NCI-H2227 treated with DMSO at 0.1 percent for 48 hours (cell line): ENCODE measurements at regions not wholly inside any gene's neighbourhood (a gene's known extent, or its start where the extent isn't known, plus 50 kb on each side); places are given as distances from the start of the nearest gene placed in this dataset.
A peak's percentile ranks its signal among the peaks of the same experiment; 100 is the strongest.
"Not testable (repeated sequence)": the region's sequence is repeated elsewhere in the genome, so short reads cannot be mapped to it uniquely, and the experiment has no call there.

ENCODE experiments used
- DNase-seq: peaks from one replicate; lab custom pipeline; 2025; lab: John Stamatoyannopoulos, UW

- no peak for DNase-seq
Observed at GRCh38 chr2:113838744-113839444, 51.0 kb upstream of the ACTR3 start.

- DNase-seq, result no peak
Observed at GRCh38 chr2:113838277-113838676, 51.6 kb upstream of the ACTR3 start.

DNA sequence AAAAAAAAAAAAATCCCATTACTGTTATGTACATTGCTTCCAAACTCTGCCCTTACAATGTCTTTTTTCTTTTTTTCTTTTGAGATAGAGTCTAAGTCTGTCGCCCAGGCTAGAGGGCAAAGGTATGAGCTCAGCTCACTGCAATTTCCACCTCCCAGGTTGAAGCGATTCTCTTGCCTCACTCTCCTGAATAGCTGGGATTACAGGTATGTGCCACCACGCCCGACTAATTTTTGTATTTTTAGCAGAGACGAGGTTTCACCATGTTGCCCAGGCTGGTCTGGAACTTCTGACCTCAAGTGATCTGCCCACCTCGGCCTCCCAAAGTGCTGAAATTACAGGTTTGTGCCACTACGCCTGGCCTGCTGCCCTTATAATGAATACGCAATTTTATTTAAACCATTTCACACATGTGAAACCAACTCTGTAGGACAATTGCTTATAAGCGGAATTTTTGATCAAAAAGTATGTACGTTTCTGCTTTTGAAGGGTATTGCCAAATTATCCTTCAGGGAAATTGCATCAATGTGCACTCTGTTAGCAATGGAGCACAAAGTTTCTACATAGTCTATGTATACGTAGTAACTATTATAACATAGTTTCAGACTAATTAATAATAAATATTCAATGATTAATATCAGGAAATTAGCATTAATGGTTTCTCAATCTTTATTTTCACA, 55.7 kb upstream of the ACTR3 start:
- DNase-seq, result no peak

- no peak for DNase-seq
Observed at GRCh38 chr2:113832795-113833290, 57.0 kb upstream of the ACTR3 start.

DNA sequence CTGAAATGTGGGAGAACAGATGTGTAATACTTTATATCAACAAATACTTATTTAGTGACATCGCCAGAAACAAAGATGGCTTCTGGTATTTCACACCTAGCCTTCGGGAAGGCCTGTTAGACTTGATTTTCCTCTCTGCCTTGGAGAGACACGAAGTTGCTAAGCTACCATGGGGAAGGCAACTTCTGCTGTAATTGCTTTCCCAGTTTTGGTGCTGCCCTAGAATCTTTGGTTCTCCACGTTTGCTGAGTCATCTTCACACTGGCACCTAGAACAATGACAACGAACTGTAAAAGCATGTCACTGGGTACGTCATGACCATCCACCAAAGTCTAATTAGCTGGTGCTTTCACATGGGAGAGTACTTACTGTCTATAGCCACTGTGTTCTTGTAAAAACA, 58.7 kb upstream of the ACTR3 start:
- no peak for DNase-seq

DNA sequence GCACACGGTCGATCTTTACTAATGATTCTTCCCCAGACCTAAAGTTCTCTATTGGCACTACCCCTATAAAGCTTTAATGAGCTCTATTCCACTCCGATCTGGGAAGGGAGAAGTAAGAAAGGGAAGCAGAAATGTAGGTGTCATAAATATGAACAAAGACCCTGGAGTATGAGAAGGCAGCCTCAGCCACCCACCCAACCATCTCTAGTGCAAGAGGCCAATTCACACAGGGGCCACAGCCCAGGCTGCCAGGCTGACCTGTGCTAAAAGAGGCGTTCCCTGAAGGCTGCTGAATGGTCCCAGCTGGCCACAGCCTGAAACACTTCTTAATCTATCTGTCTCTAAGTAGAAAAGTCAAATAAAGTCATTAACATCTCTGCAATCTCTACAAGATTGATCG, 60.1 kb upstream of the ACTR3 start:
- DNase-seq, result no peak

- DNase-seq, result no peak
Observed at GRCh38 chr2:113829270-113829669, 60.6 kb upstream of the ACTR3 start.

DNA sequence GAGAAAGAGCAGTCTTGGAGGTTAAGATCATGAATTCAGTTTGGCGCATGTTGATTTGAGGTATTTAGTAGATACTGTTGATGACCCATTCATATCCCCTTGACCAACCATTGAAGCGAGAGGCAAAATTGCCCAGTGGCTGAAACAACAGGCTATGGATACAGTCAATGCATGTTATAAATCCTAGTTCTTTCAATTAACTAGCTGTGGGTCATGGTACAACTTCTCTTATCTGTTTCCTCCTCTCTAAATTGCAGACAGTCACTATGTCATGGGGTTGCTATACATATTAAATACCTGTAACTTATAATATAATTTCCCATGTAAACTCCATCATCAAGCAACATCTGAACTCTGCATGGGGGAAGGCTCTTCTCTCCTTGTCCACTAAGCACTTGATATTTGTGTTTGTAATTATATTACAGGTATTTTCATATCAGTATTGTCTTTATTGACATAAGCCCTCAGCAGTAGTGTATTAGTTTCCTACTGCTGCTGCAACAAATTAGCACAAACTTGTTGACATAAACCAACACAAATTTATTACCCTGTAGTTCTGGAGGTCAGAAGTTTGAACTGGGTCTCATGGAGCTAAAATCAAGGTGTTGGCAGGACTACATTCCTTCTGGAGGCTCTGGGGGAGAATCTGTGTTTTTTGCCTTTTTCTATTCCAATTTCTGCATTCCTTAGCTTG, 61.7 kb upstream of the ACTR3 start:
- DNase-seq, result no peak

- DNase-seq, result no peak
Observed at GRCh38 chr2:113827426-113827825, 62.5 kb upstream of the ACTR3 start.

- DNase-seq, result no peak
Observed at GRCh38 chr2:113826346-113827285, 63.3 kb upstream of the ACTR3 start.

DNA sequence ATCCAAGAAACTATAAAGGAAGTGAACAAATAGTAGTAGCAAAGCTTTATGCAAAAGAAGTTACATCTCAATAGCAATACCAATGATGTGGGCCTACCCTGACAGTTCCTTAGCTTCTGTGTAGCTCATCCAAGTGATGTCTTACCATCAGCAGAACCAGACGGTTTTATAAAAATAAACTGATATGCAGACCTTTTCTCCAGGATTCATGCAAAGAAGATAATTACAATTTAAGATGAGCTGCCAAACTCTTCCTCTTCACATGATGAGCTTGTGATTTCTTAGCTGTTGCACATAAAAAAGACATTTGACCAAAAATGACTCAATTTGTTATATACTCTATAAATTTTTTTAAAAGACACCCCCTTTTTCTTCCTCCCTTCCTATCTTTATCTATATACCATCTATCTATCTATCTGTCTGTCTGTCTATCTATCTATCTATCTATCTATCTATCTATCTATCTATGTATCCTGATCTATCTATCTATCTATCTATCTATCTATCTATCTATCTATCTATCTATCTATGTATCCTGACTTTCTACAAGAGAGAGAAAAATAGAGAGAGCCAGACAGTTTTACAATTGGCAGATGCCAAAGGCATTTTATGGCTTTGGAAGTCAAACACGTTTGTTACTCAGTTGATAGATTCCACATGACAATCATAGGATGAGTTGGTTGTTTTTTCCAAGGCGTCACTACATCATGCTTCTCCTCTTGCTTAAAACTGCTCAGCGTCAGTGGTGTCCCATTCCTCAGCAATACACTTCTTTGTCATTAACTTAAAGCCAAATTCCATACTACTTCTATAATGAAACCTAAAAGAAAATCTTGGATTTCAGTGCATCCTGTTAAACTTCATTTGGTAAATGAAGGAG, 65.9 kb upstream of the ACTR3 start:
- DNase-seq, result no peak

DNA sequence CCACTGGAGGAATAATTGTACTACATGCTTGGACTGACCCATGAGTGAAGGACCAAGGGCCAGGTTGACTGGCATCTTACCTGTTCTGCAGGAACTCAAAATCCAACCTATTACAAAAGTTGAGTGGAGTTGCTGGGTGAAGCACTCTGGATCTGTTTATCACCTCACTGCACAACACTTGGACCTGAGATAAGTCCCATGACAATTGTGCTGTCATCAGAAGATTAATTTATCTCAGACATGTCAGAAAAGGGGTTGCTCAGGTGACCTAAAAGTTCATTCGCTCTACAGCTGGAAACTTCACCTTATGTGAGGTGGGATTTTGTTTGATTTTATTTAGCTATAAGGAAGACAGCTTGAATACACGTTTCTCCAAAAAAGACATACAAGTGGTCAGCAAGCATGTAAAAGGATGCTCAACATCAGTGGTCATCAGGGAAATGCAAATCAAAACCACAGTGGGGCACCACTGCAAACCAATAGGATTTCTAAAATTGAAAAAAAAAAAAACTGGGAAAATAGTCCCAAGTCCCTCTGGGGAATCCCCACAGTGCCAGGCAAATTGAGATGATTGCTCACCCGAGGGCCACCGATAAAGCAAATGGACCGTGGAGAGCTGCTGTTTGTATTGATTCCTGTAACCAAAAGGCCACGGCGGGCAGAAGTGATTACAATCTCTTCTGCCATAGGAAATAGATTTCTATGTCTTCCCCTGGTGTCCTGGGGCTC, 65.8 kb upstream of the SLC35F5 start:
- no peak for DNase-seq

GRCh38 chr2:113818382-113818951, 62.0 kb upstream of the SLC35F5 start:
- peak; percentile 35 for DNase-seq

- not testable (repeated sequence) for DNase-seq
Observed at GRCh38 chr2:113813396-113813795, 57.0 kb upstream of the SLC35F5 start.

- no peak for DNase-seq
Observed at GRCh38 chr2:113812204-113812603, 55.8 kb upstream of the SLC35F5 start.

- no peak for DNase-seq
Observed at GRCh38 chr2:113809076-113809736, 52.8 kb upstream of the SLC35F5 start.

DNA sequence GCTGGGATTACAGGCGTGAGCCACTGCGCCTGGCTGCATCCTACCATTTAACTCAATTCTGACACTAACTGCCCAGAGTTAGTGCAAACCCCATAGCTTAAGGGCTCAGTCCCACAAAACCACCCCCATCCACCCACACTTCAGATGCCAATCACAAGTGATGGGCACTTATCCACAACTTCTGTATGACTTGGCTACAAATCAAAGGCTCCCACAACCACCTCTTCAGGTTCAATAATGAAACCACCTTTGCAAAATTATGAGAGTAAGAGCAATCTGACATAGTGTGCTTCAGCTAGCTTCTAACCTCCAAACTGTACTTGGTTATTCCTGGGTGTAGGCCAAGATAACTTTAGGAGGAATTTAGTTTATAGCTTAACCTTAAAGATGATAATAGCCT, 51.3 kb upstream of the SLC35F5 start:
- DNase-seq, result no peak

DNA sequence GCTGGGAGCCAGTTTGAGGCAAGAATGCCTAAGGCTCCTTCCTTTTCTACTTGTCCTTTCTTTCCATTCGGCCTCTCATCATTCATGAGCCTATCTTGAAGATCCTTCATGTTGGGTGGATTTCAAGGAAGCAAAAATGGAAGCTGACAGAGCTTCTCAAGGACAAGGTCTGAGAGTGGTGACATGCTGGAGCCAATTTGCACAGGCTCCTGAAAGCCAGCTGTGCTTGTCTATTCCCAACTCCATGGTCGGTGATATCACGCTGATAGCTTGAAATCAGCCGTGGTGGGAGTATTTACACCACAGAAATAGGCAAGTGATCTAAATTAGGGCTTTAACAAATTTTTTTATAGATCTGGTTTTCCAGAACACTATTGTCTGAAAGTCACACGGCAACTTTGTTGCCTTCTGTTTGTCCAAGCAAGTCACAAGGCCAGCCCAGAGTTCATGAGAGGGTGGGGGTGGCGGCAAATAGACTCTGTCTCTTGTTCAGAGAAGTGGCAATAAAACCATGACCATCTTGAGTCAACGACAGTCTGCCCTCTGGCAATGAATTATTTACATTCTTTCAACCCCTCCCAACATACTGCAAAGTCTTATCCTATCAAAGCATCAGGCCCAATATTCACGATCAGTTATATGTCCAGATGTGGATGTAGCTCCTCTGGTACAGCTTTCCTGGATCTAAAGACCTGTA, 49.9 kb upstream of the SLC35F5 start:
- no peak for DNase-seq
